Stimulated activated CD4-positive, alpha-beta T cell treated with anti-CD3 and anti-CD28 coated beads, Interleukin-1b, Interleukin-23, amount 100 ng/mL, for 24 hours (primary cell): ENCODE measurements at regions not wholly inside any gene's neighbourhood (a gene's known extent, or its start where the extent isn't known, plus 50 kb on each side); places are given as distances from the start of the nearest gene placed in this dataset.
"Not testable (repeated sequence)": the region's sequence is repeated elsewhere in the genome, so short reads cannot be mapped to it uniquely, and the experiment has no call there.

ENCODE experiments used
- DNase-seq, 4 experiments: peaks; one replicate each; pipeline ENCODE4 v3.0.0-alpha.2; 2020; ENCODE audit warnings: low read depth in 4 of 4, low spot score in 1 of 4

DNA sequence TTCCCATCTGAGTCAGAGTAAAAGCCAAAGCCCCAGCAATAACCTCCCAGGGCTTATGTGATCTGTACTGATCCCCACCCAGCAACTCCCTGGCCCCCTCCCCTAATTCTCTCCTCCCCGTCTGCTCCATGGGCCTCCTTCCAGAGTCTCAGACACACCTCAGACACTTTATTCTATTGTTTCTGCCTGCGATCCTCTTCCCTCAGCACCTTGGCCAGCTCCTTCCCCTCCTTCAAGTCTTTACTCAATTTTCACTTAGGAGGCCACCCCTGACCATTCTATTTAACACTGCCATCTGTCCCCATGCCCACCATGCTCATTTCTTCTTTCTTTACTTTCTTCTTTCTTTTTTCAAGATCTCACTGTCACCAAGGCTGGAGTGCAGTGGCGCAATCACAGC, 81.0 kb upstream of the COBL start:
- not testable (repeated sequence) for DNase-seq

DNA sequence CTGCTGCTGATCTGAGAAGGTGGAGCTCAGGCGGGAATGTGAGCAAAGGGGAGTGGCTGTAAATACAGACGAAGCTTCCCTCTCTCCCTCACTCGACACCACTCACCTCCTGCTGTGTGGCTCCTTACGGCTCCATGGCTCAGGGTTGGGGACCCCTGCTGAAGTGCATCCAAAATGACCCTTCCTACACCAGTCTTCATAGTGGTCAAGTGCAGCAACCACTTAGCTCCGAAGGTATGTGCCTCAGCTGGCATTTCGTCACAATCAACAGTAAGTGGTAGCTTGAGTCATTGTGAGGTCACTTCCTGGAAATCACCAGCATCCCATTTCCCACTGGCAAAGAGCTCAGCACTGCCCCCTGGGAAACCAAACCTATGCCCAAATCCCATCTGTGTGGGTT, 76.4 kb upstream of the COBL start:
- not testable (repeated sequence) for DNase-seq

- DNase-seq = not testable (repeated sequence)
These were observed 73.3 kb upstream of the COBL start for GRCh38 chr7:51389952-51390351.

DNA sequence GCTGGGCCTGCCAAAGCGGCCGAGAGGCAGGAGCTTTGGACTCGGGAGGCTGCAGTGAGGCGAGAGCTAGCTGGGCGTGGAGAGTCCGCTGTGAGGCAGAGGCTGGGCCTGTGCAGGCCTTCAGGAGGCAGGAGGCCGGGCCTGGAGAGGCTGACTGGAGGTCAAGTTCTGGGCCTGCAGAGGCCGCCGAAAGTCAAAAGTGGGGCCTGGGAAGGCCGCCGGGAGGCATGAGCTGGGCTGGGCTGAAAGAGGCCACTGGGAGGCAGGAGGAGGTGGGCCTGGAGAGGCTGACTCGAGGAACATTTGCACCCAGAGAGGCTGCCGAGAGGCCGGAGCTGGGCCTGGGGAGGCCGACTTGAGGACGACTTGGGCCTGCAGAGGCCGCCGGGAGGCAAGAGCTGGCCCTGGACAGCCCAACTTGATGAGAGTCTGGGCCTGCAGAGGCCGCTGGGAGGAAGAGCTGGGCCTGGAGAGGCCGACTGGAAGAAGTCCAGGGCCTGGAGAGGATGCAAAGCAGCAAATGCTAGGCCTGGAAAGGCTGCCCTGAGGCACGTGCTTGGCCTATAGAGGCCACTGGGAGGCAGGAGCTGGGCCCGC, 72.7 kb upstream of the COBL start:
- not testable (repeated sequence) for DNase-seq

GRCh38 chr7:51388241-51388640, 71.6 kb upstream of the COBL start:
- DNase-seq = not testable (repeated sequence)

- not testable (repeated sequence) for DNase-seq
These were observed 70.4 kb upstream of the COBL start for GRCh38 chr7:51386806-51387568.

DNA sequence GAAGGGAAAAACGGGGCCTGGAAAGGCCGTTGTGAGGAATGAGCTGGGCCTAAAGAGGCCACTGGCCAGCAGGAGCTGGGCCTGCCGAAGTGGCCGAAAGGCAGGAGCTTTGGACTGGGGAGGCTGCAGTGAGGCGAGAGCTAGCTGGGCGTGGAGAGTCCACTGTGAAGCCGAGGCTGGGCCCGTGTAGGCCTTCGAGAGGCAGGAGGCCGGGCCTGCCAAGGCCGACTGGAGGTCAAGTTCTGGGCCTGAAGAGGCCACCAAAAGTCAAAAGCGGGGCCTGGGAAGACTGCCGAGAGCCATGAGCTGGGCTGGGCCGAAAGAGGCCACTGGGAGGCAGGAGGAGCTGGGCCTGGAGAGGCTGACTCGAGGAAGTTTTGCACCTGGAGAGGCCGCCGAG, 69.6 kb upstream of the COBL start:
- DNase-seq = not testable (repeated sequence)

GRCh38 chr7:51382243-51382642, 65.6 kb upstream of the COBL start:
- not testable (repeated sequence) for DNase-seq

- DNase-seq = no peak
These were observed 59.9 kb upstream of the COBL start for GRCh38 chr7:51376420-51377092.

DNA sequence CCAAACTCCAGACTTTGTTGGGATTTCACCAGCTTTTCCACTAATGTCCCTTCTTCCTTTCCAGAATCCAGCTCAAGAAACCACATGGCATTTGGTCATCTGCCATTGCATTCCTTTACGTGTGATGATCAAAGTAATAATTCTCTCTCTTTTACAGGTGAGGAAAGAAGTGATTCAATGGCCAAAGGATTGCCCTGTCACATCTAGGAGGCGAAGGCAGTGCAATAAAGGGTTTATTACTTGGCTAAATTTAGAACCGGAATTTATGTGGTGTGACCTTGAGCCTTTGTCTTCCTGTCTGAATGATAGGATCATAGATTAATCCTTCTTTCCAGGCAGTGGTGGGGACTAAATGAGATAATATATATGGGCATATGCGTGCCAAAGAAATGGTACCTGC, 58.3 kb upstream of the COBL start:
- DNase-seq = no peak

DNA sequence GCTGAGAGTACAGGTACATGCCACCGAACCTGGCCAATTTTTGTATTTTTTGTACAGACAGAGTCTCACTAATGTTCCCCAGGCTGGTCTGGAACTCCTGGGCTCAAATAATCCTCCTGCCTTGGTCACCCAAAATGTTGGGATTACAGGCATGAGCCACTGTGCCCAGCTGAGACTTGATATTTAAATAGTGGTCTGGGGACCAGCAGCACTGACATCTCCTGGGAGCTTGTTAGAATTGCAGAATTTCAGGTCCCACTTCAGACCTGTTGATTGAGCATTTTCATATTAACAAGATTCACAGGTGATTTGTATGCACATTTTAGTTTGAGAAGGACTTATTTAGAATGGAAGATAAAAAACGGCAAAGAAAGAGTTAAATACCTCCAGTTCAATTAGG, 57.0 kb upstream of the COBL start:
- not testable (repeated sequence) for DNase-seq

- DNase-seq = no peak
These were observed 53.1 kb upstream of the COBL start for GRCh38 chr7:51369746-51370145.

- not testable (repeated sequence) for DNase-seq
These were observed 52.6 kb upstream of the COBL start for GRCh38 chr7:51369228-51369627.

- DNase-seq = no peak
These were observed 51.7 kb upstream of the COBL start for GRCh38 chr7:51368334-51368733.

- DNase-seq = no peak
These were observed 51.0 kb upstream of the COBL start for GRCh38 chr7:51367614-51367968.

GRCh38 chr7:51366930-51367613, 50.5 kb upstream of the COBL start:
- DNase-seq = no peak
